GM12864 (cell line): ENCODE measurements at regions not wholly inside any gene's neighbourhood (a gene's known extent, or its start where the extent isn't known, plus 50 kb on each side); places are given as distances from the start of the nearest gene placed in this dataset.

Experiments used
- DNase-seq: peaks from one replicate; pipeline ENCODE4 v3.0.0-alpha.2; 2011; ENCODE audit warnings: low read depth
- H3K4me3 ChIP-seq: 2 replicates; pipeline ENCODE4 v1.5.1; 2011; ENCODE audit warnings: mild to moderate bottlenecking, low read depth, low read length, control low read depth
- TF ChIP-seq, protein P1 (sequence below): IDR thresholded peaks from 2 replicates; pipeline ENCODE4 v1.5.1; 2011; ENCODE audit warnings: low read depth, mild to moderate bottlenecking, moderate library complexity, low read length, control low read depth, inconsistent platforms; ENCODE audit errors: missing control alignments

DNA sequence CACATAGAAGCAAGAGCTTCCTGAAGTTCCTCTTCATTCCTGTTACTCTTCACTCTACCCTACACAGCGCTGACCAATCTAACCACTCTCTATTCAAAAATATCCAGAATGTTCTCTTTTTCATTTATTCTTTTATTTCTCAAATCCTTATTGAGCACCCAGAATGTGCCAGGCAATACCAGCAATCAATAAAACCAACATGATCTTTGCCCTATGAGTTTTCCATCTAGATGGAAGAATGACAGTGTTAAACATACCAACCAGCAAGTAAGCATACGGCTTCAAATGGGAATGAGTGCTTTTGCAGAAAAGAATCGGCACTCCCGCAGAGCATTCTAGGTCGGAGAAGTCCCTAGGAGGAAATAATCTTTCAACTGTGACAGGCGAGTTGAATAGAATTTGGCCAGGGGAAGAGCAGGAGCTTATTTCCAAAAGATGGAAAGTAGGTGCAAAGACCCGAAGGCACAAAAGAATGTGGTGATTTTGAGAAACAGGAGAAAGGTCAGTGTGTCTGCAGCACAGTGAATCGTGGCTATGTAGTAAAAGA is 217.8 kb upstream of the MEIS1 start:
- no peak for DNase-seq
- H3K4me3 ChIP-seq = no peak overlapping the region
- TF ChIP-seq, protein P1, sequence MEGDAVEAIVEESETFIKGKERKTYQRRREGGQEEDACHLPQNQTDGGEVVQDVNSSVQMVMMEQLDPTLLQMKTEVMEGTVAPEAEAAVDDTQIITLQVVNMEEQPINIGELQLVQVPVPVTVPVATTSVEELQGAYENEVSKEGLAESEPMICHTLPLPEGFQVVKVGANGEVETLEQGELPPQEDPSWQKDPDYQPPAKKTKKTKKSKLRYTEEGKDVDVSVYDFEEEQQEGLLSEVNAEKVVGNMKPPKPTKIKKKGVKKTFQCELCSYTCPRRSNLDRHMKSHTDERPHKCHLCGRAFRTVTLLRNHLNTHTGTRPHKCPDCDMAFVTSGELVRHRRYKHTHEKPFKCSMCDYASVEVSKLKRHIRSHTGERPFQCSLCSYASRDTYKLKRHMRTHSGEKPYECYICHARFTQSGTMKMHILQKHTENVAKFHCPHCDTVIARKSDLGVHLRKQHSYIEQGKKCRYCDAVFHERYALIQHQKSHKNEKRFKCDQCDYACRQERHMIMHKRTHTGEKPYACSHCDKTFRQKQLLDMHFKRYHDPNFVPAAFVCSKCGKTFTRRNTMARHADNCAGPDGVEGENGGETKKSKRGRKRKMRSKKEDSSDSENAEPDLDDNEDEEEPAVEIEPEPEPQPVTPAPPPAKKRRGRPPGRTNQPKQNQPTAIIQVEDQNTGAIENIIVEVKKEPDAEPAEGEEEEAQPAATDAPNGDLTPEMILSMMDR = no peak

DNA sequence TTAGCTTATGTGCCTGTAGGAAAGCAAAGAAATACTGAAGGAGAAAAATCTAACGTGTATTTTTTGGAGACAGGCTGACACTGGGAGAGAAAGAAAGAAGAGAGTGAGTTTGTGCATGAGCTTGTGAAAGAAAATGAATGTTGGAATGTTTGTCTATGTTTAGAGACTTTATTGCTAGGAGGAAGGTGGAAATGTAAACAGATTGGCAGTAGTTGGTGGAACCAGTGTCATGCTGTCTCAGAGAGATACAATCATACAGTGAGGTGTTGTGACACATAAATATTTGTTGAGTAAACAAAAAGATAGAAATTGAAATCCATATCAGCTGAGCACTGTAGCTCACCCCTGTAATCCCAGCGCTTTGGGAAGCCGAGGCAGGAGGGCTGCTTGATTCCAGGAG is 222.2 kb upstream of the MEIS1 start:
- TF ChIP-seq, protein P1 = no peak
- DNase-seq = no peak
- H3K4me3 ChIP-seq = no peak overlapping the region

DNA sequence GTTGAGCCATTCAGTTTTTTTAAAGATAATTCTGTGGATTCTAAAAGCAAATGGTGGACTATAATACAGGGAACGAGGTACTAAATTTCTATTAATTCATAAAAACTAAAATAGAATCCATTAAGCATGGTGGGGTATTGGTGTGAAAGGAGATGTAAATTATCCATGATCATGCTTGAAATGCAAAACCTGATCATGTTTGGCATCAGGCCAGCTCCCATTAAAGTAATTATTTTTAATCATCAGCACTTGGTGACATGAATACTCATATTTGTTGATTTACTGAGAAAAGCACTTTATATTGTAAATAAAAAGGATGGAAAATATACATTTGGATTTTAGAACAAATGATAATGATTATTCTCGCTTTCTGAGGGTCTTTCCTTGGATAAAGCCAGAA is 232.3 kb upstream of the MEIS1 start:
- DNase-seq = no peak
- TF ChIP-seq, protein P1 = no peak
- no peak overlapping the region for H3K4me3 ChIP-seq

DNA sequence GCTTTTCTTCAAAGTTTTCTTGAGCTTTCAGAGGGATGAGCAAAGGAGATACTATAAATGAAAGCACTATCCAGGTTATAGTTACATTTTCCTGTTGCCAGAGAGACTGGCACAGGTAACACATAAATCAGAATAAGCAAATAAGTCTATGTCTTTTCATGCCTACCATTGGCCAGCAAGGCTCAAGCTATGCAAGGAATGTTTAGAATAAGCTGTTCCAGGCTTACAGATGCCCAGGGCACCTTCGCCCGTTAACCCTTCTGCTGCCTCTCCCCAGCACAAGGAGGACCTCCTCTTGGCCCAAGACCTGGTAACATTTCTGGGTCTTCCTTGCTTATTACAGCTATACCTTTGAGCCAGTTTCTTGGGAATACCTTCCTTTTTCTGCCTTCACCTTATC is 233.7 kb upstream of the MEIS1 start:
- no peak overlapping the region for H3K4me3 ChIP-seq
- TF ChIP-seq, protein P1 = no peak
- DNase-seq = no peak

DNA sequence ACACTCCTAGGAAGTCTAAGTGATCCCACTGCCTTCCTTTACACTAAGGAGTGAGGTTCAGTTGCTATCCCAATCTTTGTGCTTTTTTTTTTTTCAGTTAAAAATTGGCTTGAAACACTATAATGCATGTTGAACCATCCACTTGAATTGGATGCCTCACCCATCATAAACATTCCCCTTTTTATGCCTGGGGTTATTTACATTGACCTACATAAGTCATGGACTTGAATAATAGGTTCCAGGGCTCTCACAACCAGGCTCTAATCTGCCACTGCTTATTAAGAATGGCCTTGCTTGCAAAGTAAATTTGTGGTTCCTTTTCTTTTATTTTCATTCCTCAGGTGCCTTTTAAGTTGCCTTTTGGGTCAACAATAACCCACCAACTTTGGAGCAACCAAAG is 236.1 kb upstream of the MEIS1 start:
- TF ChIP-seq, protein P1 = no peak
- DNase-seq = no peak
- H3K4me3 ChIP-seq = no peak overlapping the region

DNA sequence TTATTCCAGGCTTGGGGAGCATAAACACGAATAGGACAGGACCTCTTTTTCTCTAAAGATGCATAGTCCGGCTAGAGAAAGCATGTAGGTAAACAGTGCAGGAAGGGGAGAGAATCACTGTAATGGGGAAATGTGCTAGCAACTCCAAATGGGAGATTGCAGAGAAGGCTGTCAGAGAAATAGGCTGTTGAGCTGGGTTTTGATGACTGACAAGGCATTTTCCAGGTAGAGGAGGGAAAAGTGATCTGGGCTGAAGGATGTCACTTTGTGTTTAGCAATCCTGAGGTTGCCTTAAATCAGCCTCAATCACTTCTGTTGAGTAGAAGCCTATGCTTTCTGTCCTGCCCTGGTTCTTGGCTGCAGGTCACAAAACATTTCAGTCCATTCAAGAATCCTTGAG is 242.0 kb upstream of the MEIS1 start:
- TF ChIP-seq, protein P1 = no peak
- no peak overlapping the region for H3K4me3 ChIP-seq
- DNase-seq = no peak

DNA sequence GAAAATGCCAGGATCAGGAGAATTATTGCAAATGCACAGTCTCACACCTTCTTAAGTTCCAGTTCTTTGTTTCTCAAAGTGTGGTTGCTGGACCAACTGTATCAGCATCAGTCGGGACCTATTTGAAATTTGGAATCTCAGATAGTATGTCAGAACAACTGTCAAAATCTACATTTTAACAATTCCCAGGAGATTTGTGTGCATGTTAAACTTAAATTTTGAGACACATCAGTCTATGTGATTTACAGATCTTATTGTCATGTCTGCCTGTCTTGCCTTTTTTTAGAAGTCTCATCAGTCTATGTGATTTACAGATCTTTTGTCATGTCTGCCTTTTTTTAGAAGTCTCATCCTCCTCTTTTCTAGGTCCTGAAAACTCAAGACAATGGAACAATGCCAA is 243.6 kb upstream of the MEIS1 start:
- TF ChIP-seq, protein P1 = no peak
- no peak overlapping the region for H3K4me3 ChIP-seq
- DNase-seq = no peak
